Ishikawa (cell line): ENCODE measurements at regions not wholly inside any gene's neighbourhood (a gene's known extent, or its start where the extent isn't known, plus 50 kb on each side); places are given as distances from the start of the nearest gene placed in this dataset.

Source experiments
- CEBPB ChIP-seq: IDR thresholded peaks from 2 replicates; pipeline ENCODE4 v1.6.1; 2012
- CREB1 ChIP-seq: IDR thresholded peaks from 2 replicates; pipeline ENCODE4 v1.6.1; 2012; ENCODE audit warnings: low read depth
- EGR1 ChIP-seq: IDR thresholded peaks from 2 replicates; pipeline ENCODE4 v1.6.1; 2012
- EP300 ChIP-seq: IDR thresholded peaks from 2 replicates; pipeline ENCODE4 v1.6.1; 2012; ENCODE audit warnings: borderline replicate concordance
- FOXM1 ChIP-seq: IDR thresholded peaks from 2 replicates; pipeline ENCODE4 v1.6.1; 2012; ENCODE audit warnings: low read depth, borderline replicate concordance
- MAX ChIP-seq: IDR thresholded peaks from 2 replicates; pipeline ENCODE4 v1.6.1; 2012
- NFIC ChIP-seq: IDR thresholded peaks from 2 replicates; pipeline ENCODE4 v1.6.1; 2012
- RAD21 ChIP-seq: IDR thresholded peaks from 2 replicates; pipeline ENCODE4 v1.6.1; 2012; ENCODE audit warnings: low read depth
- REST ChIP-seq: IDR thresholded peaks from 2 replicates; pipeline ENCODE4 v1.6.1; 2012; ENCODE audit warnings: low read depth, mild to moderate bottlenecking
- TAF1 ChIP-seq: IDR thresholded peaks from 2 replicates; pipeline ENCODE4 v1.6.1; 2012; ENCODE audit warnings: low read depth, mild to moderate bottlenecking
- TCF12 ChIP-seq: IDR thresholded peaks from 2 replicates; pipeline ENCODE4 v1.6.1; 2012; ENCODE audit warnings: low read depth
- TEAD4 ChIP-seq: IDR thresholded peaks from 2 replicates; pipeline ENCODE4 v1.6.1; 2012
- USF1 ChIP-seq: IDR thresholded peaks from 2 replicates; pipeline ENCODE4 v1.6.1; 2012
- YY1 ChIP-seq: IDR thresholded peaks from 2 replicates; pipeline ENCODE4 v1.6.1; 2012; ENCODE audit warnings: low read depth
- ZBTB7A ChIP-seq: IDR thresholded peaks from 2 replicates; pipeline ENCODE4 v1.6.1; 2012; ENCODE audit warnings: low read depth

GRCh38 chr10:129411393-129411705 is 55.7 kb upstream of the MGMT start:
- TF ChIP-seq REST, result no peak
- no peak for TF ChIP-seq RAD21
- TF ChIP-seq ZBTB7A, result no peak
- TF ChIP-seq TEAD4, result no peak
- no peak for TF ChIP-seq CEBPB
- no peak for TF ChIP-seq CREB1
- no peak for TF ChIP-seq TAF1
- TF ChIP-seq NFIC, result no peak
- no peak for TF ChIP-seq YY1

- TF ChIP-seq CREB1 (no peak), TAF1 (no peak), FOXM1 (no peak), EGR1 (no peak), EP300 (no peak), MAX (no peak), ZBTB7A (no peak), TCF12 (no peak), RAD21 (no peak), CEBPB (no peak), YY1 (no peak), REST (no peak), NFIC (no peak), TEAD4 (no peak), USF1 (no peak)
These were observed 55.3 kb upstream of the MGMT start for GRCh38 chr10:129411772-129412171.

GRCh38 chr10:129413024-129413423 is 54.0 kb upstream of the MGMT start:
- TF ChIP-seq NFIC (no peak), ZBTB7A (no peak), CREB1 (no peak), EGR1 (no peak), TAF1 (no peak), EP300 (no peak)

GRCh38 chr10:129415215-129416140 is 51.6 kb upstream of the MGMT start:
- TF ChIP-seq USF1 (no peak), ZBTB7A (no peak), TEAD4 (no peak), RAD21 (no peak), NFIC (no peak), FOXM1 (no peak)

- no peak for TF ChIP-seq TCF12
- no peak for TF ChIP-seq TEAD4
- no peak for TF ChIP-seq CREB1
- TF ChIP-seq CEBPB, result no peak
- TF ChIP-seq NFIC, result no peak
- no peak for TF ChIP-seq USF1
- TF ChIP-seq EGR1, result no peak
- no peak for TF ChIP-seq FOXM1
- TF ChIP-seq ZBTB7A, result no peak
- no peak for TF ChIP-seq REST
- TF ChIP-seq MAX, result no peak
- TF ChIP-seq EP300, result no peak
- TF ChIP-seq TAF1, result no peak
- TF ChIP-seq YY1, result no peak
- TF ChIP-seq RAD21, result no peak
These were observed 50.9 kb upstream of the MGMT start for GRCh38 chr10:129416155-129416554.
